ENCODE measurements at regions not wholly inside any gene's neighbourhood (a gene's known extent, or its start where the extent isn't known, plus 50 kb on each side); places are given as distances from the start of the nearest gene placed in this dataset.

DNA sequence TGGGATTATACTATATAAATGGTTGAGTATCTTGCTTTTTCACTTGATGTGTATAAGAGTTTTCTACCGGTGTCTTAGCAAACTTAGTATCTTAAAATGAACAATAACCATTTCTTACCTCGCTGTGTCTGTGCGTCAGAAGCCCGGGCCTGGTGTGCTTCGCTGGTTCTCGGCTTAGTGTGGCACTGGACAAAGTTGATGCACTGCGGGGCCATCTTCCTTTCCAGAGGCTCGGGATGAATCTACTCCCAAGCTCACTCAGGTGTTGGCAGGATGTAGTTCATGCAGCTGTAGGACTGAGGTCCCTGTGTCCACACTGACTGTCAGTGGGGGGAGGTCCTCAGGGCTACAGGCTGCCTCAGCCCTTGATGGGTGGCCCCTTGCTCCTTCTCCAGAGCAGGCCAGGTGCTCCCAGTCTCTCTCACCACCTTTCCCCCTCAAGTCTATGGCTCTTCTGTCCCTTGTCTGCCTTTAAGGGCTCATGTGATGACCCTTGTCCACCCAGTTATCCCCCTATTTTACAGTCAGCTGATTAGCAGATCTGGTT is 227.8 kb downstream of the GLRX3 start:
- Histone ChIP-seq H2AK9ac (replicated peaks; ENCODE audit: low read depth, low read length, poor library complexity) (no peak overlapping the region), H3K4me2 (ENCODE audit: low read depth, low read length) (no peak overlapping the region), H4K91ac (ENCODE audit: insufficient read depth, low read depth, low read length) (no peak overlapping the region), H3K4me3 (ENCODE audit: insufficient read depth, low read depth, low read length) (no peak overlapping the region), H3K4me1 (ENCODE audit: control insufficient read depth, insufficient read depth, low read length) (no peaks in the 10 kb centered on the region), H3K27ac (ENCODE audit: insufficient read depth, low read length) (no peak overlapping the region), H3K18ac (ENCODE audit: low read depth, low read length) (no peak overlapping the region), H2BK5ac (ENCODE audit: low read depth, low read length, poor library complexity, severe bottlenecking) (no peak overlapping the region), H3K14ac (replicated peaks; ENCODE audit: low read depth, low read length) (no peak overlapping the region), H2AFZ (replicated peaks; ENCODE audit: low read length, poor library complexity) (no peak overlapping the region), H2BK15ac (ENCODE audit: low read depth, low read length) (no peak overlapping the region), H3K9ac (ENCODE audit: low read depth, low read length) (no peak overlapping the region), H3K9me3 (ENCODE audit: control insufficient read depth, insufficient read depth, low read length) (peaks cover 54% of the 10 kb centered on the region), H3K36me3 (ENCODE audit: control insufficient read depth, insufficient read depth, low read length) (no peaks in the 10 kb centered on the region), H4K20me1 (ENCODE audit: insufficient read depth, low read length) (no peaks in the 10 kb centered on the region), H4K5ac (ENCODE audit: low read depth, low read length) (no peak overlapping the region), H3K56ac (ENCODE audit: extremely low read depth, insufficient read depth, low read length) (no peak overlapping the region), H4K8ac (ENCODE audit: low read depth in 2 of 2, low read length in 2 of 2) (no peak overlapping the region), H3K23ac (ENCODE audit: low read depth, low read length) (no peak overlapping the region), H3K4ac (ENCODE audit: low read depth, low read length) (no peak overlapping the region), H3K27me3 (ENCODE audit: control insufficient read depth, insufficient read depth, low read length) (no peaks in the 10 kb centered on the region), H2BK120ac (ENCODE audit: low read depth, low read length) (no peak overlapping the region), H3K79me1 (ENCODE audit: low read depth in 1 of 2, low read length in 2 of 2) (no peaks in the 10 kb centered on the region), H2BK20ac (ENCODE audit: low read depth, low read length) (no peak overlapping the region), H3K9me1 (ENCODE audit: insufficient read depth, low read length) (no peaks in the 10 kb centered on the region), H2AK5ac (ENCODE audit: low read depth, low read length) (no peak overlapping the region)
- no peak for DNase-seq
- in situ Hi-C loops (cut with MboI; ENCODE audit: low sequenced_read_pairs) = no loop called here
- ChIA-PET CTCF (no interaction called here), POLR2A (ENCODE audit: unreplicated experiment) (no interaction called here)
- no CpG with 5 or more reads among the region's 8 CpGs for WGBS, 2 experiments (ENCODE audit: extremely low coverage in 2 of 2, insufficient read length in 1 of 2)
- intact Hi-C loops (cut with micrococcal nuclease) = no loop called here
- no TSS peak for BruUV-seq (replicated peaks)
- TF ChIP-seq RCOR1 (IDR thresholded peaks at IDR 0.05; ENCODE audit: insufficient replicate concordance, low read length) (no peak), RFX5 (IDR thresholded peaks at IDR 0.05; ENCODE audit: low read depth, low read length) (no peak), BHLHE40 (IDR thresholded peaks at IDR 0.05; ENCODE audit: low read depth, low read length) (no peak), MXI1 (IDR thresholded peaks at IDR 0.05; ENCODE audit: borderline replicate concordance, low read depth, low read length) (no peak), RAD21 (IDR thresholded peaks at IDR 0.05; ENCODE audit: low read length) (no peak), POLR2A (IDR thresholded peaks at IDR 0.05; ENCODE audit: low read depth, low read length) (no peak), SMC3 (IDR thresholded peaks at IDR 0.05; ENCODE audit: low read depth, low read length) (no peak), NFE2L2 (IDR thresholded peaks at IDR 0.05; ENCODE audit: low read depth, low read length) (no peak), MAZ (IDR thresholded peaks at IDR 0.05; ENCODE audit: borderline replicate concordance, low read depth, low read length) (no peak), FOS (IDR thresholded peaks at IDR 0.05; ENCODE audit: low read depth, low read length) (no peak), CHD1 (IDR thresholded peaks at IDR 0.05; ENCODE audit: low read depth, low read length) (no peak), MAFK (IDR thresholded peaks at IDR 0.05; ENCODE audit: low read depth, low read length) (no peak), CEBPB (IDR thresholded peaks at IDR 0.05; ENCODE audit: low read depth, low read length) (no peak)
- TF ChIP-seq, protein P1, sequence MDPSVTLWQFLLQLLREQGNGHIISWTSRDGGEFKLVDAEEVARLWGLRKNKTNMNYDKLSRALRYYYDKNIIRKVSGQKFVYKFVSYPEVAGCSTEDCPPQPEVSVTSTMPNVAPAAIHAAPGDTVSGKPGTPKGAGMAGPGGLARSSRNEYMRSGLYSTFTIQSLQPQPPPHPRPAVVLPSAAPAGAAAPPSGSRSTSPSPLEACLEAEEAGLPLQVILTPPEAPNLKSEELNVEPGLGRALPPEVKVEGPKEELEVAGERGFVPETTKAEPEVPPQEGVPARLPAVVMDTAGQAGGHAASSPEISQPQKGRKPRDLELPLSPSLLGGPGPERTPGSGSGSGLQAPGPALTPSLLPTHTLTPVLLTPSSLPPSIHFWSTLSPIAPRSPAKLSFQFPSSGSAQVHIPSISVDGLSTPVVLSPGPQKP (IDR thresholded peaks at IDR 0.05; ENCODE audit: borderline replicate concordance, low read depth, low read length) = no peak
- TF ChIP-seq, protein P2, sequence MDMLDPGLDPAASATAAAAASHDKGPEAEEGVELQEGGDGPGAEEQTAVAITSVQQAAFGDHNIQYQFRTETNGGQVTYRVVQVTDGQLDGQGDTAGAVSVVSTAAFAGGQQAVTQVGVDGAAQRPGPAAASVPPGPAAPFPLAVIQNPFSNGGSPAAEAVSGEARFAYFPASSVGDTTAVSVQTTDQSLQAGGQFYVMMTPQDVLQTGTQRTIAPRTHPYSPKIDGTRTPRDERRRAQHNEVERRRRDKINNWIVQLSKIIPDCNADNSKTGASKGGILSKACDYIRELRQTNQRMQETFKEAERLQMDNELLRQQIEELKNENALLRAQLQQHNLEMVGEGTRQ (IDR thresholded peaks at IDR 0.05; ENCODE audit: low read depth, low read length) = no peak
- TF ChIP-seq, protein P3, sequence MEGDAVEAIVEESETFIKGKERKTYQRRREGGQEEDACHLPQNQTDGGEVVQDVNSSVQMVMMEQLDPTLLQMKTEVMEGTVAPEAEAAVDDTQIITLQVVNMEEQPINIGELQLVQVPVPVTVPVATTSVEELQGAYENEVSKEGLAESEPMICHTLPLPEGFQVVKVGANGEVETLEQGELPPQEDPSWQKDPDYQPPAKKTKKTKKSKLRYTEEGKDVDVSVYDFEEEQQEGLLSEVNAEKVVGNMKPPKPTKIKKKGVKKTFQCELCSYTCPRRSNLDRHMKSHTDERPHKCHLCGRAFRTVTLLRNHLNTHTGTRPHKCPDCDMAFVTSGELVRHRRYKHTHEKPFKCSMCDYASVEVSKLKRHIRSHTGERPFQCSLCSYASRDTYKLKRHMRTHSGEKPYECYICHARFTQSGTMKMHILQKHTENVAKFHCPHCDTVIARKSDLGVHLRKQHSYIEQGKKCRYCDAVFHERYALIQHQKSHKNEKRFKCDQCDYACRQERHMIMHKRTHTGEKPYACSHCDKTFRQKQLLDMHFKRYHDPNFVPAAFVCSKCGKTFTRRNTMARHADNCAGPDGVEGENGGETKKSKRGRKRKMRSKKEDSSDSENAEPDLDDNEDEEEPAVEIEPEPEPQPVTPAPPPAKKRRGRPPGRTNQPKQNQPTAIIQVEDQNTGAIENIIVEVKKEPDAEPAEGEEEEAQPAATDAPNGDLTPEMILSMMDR (conservative IDR thresholded peaks at IDR 0.05; ENCODE audit: low read depth, low read length) = no peak
- ATAC-seq (ENCODE audit: low read depth) = no peak
- dilution Hi-C loops (cut with HindIII; ENCODE audit: low sequenced_read_pairs, unreplicated experiment) = no loop called here
